ENCODE measurements at regions not wholly inside any gene's neighbourhood (a gene's known extent, or its start where the extent isn't known, plus 50 kb on each side); places are given as distances from the start of the nearest gene placed in this dataset.

DNA sequence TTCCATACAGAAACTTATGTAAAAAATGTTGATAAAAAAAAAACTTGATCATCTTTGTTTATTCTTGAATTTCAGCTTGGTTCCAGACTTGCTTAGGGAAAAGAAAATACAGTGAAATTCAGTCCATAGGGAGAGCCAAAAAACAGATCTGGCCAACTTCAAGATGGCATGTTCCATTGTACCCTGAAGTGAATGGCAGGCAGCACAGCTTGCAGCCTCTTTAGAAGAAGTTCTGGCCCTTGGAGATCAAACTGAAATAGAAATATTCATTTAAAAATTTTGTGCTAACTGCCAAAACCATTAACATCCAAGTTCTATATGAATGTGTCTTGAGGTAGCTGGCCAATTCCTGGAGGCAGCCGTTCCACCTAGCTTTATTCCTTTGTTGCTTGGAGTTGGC, 448.4 kb downstream of the EPM2A start:
- TF ChIP-seq CTCF (IDR thresholded peaks at IDR 0.05; ENCODE audit: low read length) (no peak), EZH2 (IDR thresholded peaks at IDR 0.05; ENCODE audit: borderline replicate concordance, low read length) (no peak)

All from OCI-LY1 (cell line).